A549 (cell line): ENCODE measurements at regions not wholly inside any gene's neighbourhood (a gene's known extent, or its start where the extent isn't known, plus 50 kb on each side); places are given as distances from the start of the nearest gene placed in this dataset.

ENCODE experiments used
- ATAC-seq, 2 experiments: fragments of 200-7000 bp in 1 of 2; fragments of >200 bp in 1 of 2; cut with Nextera tagmentation in 1 of 2; cut with Tn5 transposase in 1 of 2; 3 replicates each; pipeline versions ENCODE4 v1.8.0 to v1.9.1; 2018 to 2020; ENCODE audit warnings: mild to moderate bottlenecking in 1 of 2, moderate library complexity in 1 of 2
- CTCF ChIA-PET: fragments of 300-600 bp; sonication (Branson Sonifier 250); formaldehyde crosslinking; extraction: SDS; loops from one replicate; lab custom pipeline; 2021; ENCODE audit warnings: antibody characterized with exemption, inconsistent platforms; lab: Yijun Ruan, JAX
- POLR2A ChIA-PET: fragments of 350-600 bp; formaldehyde crosslinking; extraction: SDS; loops from one replicate; lab custom pipeline; 2021; ENCODE audit warnings: antibody characterized with exemption, inconsistent platforms; lab: Yijun Ruan, JAX
- DNase-seq, 2 experiments: peaks; one replicate each; pipeline versions ENCODE4 v3.0.0 to v3.0.0-alpha.2; 2011 to 2016; ENCODE audit warnings: low read depth in 1 of 2, low spot score in 1 of 2
- FAIRE-seq: peaks from 2 replicates; lab custom pipeline; 2011; peaks lifted over from hg19 to GRCh38; lab: Jason Lieb, UNC
- H3K27ac ChIP-seq, 2 experiments: fragments of >200 bp; sonication (Bioruptor Twin); formaldehyde crosslinking; 3 replicates each; pipeline ENCODE4 v1.5.1; 2016 to 2017
- H3K4me1 ChIP-seq: fragments of >200 bp; sonication (Bioruptor Twin); formaldehyde crosslinking; 3 replicates; pipeline ENCODE4 v1.6.1; 2016
- H3K4me2 ChIP-seq: fragments of >200 bp; sonication (Bioruptor Twin); formaldehyde crosslinking; 3 replicates; pipeline ENCODE4 v1.6.1; 2016
- H3K4me3 ChIP-seq: fragments of >200 bp; sonication (Bioruptor Twin); formaldehyde crosslinking; 3 replicates; pipeline ENCODE4 v1.5.1; 2016
- H3K9me3 ChIP-seq: fragments of >200 bp; sonication (Bioruptor Twin); formaldehyde crosslinking; 3 replicates; pipeline ENCODE4 v1.6.1; 2016
- CBX2 ChIP-seq: fragments of 200-600 bp; sonication (generic); IDR thresholded peaks from 2 replicates; pipeline ENCODE4 v1.6.1; 2016; ENCODE audit warnings: low read depth, mild to moderate bottlenecking, borderline replicate concordance
- CEBPB ChIP-seq, 2 experiments: fragments of >200 bp in 1 of 2; sonication (Bioruptor Twin) in 1 of 2; formaldehyde crosslinking in 1 of 2; IDR thresholded peaks; 2 replicates each; pipeline ENCODE4 v1.6.1; 2012 to 2016
- EHMT2 ChIP-seq: fragments of 200-600 bp; sonication (generic); IDR thresholded peaks from 2 replicates; pipeline ENCODE4 v1.6.1; 2016; ENCODE audit warnings: antibody characterized with exemption, low read depth, mild to moderate bottlenecking, moderate library complexity
- ESRRA ChIP-seq: fragments of 150-350 bp; IDR thresholded peaks from 2 replicates; pipeline ENCODE4 v1.6.1; 2014; ENCODE audit warnings: mild to moderate bottlenecking, low read length, borderline replicate concordance
- FOXS1 ChIP-seq: fragments of 250-450 bp; sonication (Bioruptor Pico); IDR thresholded peaks from 2 replicates; pipeline ENCODE4 v1.5.0; 2020; ENCODE audit warnings: mild to moderate bottlenecking, moderate library complexity
- HDAC2 ChIP-seq: fragments of 200-600 bp; sonication (generic); IDR thresholded peaks from 2 replicates; pipeline ENCODE4 v1.6.1; 2016
- HEYL ChIP-seq: fragments of 250-450 bp; sonication (Bioruptor Pico); IDR thresholded peaks from 2 replicates; pipeline ENCODE4 v1.8.0; 2021; ENCODE audit warnings: mild to moderate bottlenecking, moderate library complexity
- HOXB13 ChIP-seq: fragments of 250-450 bp; sonication (Bioruptor Pico); IDR thresholded peaks from 2 replicates; pipeline ENCODE4 v1.5.0; 2020; ENCODE audit warnings: low read depth, mild to moderate bottlenecking, moderate library complexity
- HOXB5 ChIP-seq: fragments of 250-450 bp; sonication (Bioruptor Pico); IDR thresholded peaks from 2 replicates; pipeline ENCODE4 v1.5.0; 2020; ENCODE audit warnings: mild to moderate bottlenecking, moderate library complexity
- MAFK ChIP-seq: fragments of 450-650 bp; IDR thresholded peaks from 2 replicates; pipeline ENCODE4 v1.6.1; 2014; ENCODE audit not compliant: partially characterized antibody
- MYC ChIP-seq: IDR thresholded peaks from 2 replicates; pipeline ENCODE4 v1.6.1; 2012; ENCODE audit warnings: mild to moderate bottlenecking, inconsistent platforms, low read length, improper control_type of control experiment, borderline replicate concordance
- NR3C1 ChIP-seq: fragments of >200 bp; sonication (Bioruptor Twin); formaldehyde crosslinking; IDR thresholded peaks from 3 replicates; pipeline ENCODE4 v1.6.1; 2017
- RCOR1 ChIP-seq: fragments of 150-350 bp; IDR thresholded peaks from 2 replicates; pipeline ENCODE4 v1.6.1; 2014; ENCODE audit warnings: antibody characterized with exemption, low read length, low read depth
- RFX5 ChIP-seq: fragments of 450-650 bp; IDR thresholded peaks from 2 replicates; pipeline ENCODE4 v1.7.1; 2014; ENCODE audit warnings: antibody characterized with exemption, mild to moderate bottlenecking, moderate library complexity
- SMC3 ChIP-seq: fragments of >200 bp; sonication (Bioruptor Twin); formaldehyde crosslinking; IDR thresholded peaks from 3 replicates; pipeline ENCODE4 v1.6.1; 2018; ENCODE audit warnings: inconsistent platforms
- TP53 ChIP-seq: fragments of 250-450 bp; sonication (Bioruptor Pico); IDR thresholded peaks from 2 replicates; pipeline ENCODE4 v1.5.0; 2021; ENCODE audit warnings: mild to moderate bottlenecking, moderate library complexity
- ZFP36 ChIP-seq: fragments of 450-650 bp; IDR thresholded peaks from 2 replicates; pipeline ENCODE4 v1.6.1; 2014; ENCODE audit warnings: borderline replicate concordance; ENCODE audit not compliant: partially characterized antibody
- ZSCAN20 ChIP-seq: fragments of 250-450 bp; sonication (Bioruptor Pico); IDR thresholded peaks from 2 replicates; pipeline ENCODE4 v1.8.0; 2022; ENCODE audit warnings: mild to moderate bottlenecking, moderate library complexity
- WGBS: methylation state at CpG from one replicate; pipeline ENCODE4 v1.1.6; 2017; ENCODE audit errors: missing lambda C conversion rate; 5-methylcytosine and 5-hydroxymethylcytosine counted together
- TF ChIP-seq, protein P1 (sequence below): fragments of 250-450 bp; sonication (Bioruptor Pico); IDR thresholded peaks from 2 replicates; pipeline ENCODE4 v1.5.0; 2021; ENCODE audit warnings: mild to moderate bottlenecking, moderate library complexity, borderline replicate concordance
- TF ChIP-seq, protein P2 (sequence below): IDR thresholded peaks from 2 replicates; pipeline ENCODE4 v1.6.1; 2012
- TF ChIP-seq, protein P3 (sequence below): fragments of >200 bp; sonication (Bioruptor Twin); formaldehyde crosslinking; IDR thresholded peaks from 2 replicates; pipeline ENCODE4 v1.6.1; 2016

DNA sequence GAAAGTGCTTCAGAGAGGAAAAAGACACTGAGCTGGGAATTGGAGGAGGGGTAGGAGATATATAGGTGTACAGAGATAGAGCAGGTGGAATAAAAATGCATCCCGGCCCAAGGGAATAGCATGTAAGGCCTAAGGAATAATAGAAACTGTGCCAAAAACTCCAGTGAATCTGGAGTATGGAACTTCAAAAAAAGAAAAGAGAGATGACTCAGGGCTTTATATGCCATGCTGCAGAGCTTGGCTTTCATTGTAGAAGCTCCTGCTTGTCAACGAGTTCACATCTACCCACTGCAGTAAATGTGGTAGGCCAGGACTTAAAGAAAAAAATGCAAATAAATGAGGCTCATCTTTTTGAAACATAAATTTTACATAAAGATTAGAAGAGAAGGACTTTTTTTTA is 131.8 kb downstream of the MREG start:
- TF ChIP-seq FOXS1 (CRISPR knock-in tag) (no peak), ZSCAN20 (no peak)
- TF ChIP-seq, all 56 proteins: peak for 0
- 78% methylated on average over 2 of the region's 2 CpGs for WGBS
- FAIRE-seq (no peak), DNase-seq (no peak), ATAC-seq (no peak)
- ChIA-PET CTCF (interaction anchor here (0.5 kb wide), 1 partner anchor 26 kb away, joined by 3 read pairs; no protein-coding TSS in a partner anchor), POLR2A (no interaction called here)
- Histone ChIP-seq H3K4me2 (no peak overlapping the region), H3K4me3 (no peak overlapping the region), H3K9me3 (no peaks in the 10 kb centered on the region), H3K4me1 (peaks cover 16% of the 10 kb centered on the region; the same call in 2 of the 3 replicates), H3K27ac (no peak overlapping the region)

DNA sequence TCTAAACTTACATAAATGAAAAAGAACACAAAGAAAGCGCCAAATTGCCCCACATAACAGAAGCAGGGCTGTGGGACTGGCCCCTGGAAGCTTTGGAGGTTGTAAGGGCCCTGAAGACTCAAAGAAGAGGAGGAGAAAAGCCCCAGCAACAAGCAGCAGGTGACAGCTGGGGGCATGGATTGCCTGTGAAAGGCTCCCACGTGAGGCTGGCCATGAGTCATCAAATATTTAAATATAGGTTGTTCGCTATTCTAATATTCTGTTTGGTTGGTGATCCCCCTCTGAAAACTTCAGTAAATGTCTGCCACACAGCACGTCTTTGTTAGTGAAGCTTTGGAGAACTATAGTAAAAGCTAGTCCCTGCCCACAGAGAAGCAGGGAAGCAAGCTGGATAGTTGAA is 132.4 kb downstream of the MREG start:
- H3K27ac ChIP-seq: peak overlapping the region in 1 of 2 experiments; percentile 51; a peak in 3 of 6 replicates

DNA sequence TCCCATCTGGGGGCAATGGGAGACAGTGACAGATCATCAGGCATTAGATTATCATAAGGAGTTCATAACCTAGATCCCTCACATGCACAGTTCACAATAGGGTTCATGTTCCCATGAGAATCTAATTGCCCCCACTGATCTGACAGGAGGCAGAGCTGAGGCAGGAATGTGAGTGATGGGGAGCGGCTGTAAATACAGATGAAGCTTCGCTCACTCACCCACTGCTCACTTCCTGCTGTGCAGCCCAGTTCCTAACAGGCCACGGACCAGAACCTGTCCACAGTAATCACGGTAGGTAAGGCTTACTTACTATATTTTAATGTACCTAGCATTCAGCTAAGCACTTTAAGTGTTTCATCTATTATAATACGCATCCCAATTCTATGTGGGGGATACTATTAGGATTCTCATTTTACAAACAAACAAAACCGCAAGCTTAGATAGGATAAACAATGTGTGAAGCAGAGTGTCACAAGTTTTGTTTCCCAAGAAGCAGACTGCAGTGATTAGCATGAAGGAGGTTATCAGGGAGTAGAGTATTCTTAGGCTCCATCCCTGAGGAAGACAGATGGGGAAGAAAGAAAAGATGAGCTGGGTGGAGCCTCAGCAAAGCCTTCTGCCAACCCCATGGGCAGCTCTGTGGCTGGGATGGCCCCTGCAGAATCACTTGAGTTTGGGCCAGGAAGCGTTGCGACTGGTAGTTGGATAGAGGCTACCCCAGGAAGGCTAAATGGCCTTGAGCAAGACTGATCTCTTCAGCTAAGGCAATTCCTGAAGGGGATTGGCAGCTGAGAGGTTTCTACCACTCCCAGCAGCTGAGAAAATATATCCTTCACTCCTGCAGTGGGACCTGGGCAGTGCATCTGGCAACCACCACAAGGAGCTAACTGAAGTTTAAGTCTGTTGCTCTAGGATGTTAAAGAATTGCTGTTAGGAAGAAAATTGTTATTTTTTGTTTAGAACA is 133.1 kb downstream of the MREG start:
- ATAC-seq: no peak
- FAIRE-seq: no peak
- no peak overlapping the region for H3K4me2 ChIP-seq
- no peaks in the 10 kb centered on the region for H3K9me3 ChIP-seq
- 90% methylated on average over 8 of the region's 8 CpGs for WGBS
- POLR2A ChIA-PET: no interaction called here
- TF ChIP-seq RFX5: no peak
- no peak for TF ChIP-seq SMC3
- no peak for TF ChIP-seq MYC
- TF ChIP-seq, protein P1, sequence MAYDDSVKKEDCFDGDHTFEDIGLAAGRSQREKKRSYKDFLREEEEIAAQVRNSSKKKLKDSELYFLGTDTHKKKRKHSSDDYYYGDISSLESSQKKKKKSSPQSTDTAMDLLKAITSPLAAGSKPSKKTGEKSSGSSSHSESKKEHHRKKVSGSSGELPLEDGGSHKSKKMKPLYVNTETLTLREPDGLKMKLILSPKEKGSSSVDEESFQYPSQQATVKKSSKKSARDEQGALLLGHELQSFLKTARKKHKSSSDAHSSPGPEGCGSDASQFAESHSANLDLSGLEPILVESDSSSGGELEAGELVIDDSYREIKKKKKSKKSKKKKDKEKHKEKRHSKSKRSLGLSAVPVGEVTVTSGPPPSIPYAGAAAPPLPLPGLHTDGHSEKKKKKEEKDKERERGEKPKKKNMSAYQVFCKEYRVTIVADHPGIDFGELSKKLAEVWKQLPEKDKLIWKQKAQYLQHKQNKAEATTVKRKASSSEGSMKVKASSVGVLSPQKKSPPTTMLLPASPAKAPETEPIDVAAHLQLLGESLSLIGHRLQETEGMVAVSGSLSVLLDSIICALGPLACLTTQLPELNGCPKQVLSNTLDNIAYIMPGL (CRISPR knock-in tag): no peak
- no peak for TF ChIP-seq FOXS1 (CRISPR knock-in tag)
- no peak for TF ChIP-seq HOXB13
- no peak for TF ChIP-seq HOXB5 (CRISPR knock-in tag)
- TF ChIP-seq HEYL (CRISPR knock-in tag): no peak
- TF ChIP-seq EHMT2: no peak
- no peak for TF ChIP-seq ESRRA
- TF ChIP-seq TP53: no peak
- no peak for TF ChIP-seq ZFP36
- TF ChIP-seq CEBPB (IDR thresholded peaks at IDR 0.05): no peak
- TF ChIP-seq, all 56 proteins: peak for 0
- no peak overlapping the region for H3K4me3 ChIP-seq
- CTCF ChIA-PET: no interaction called here
- DNase-seq: no peak
- H3K27ac ChIP-seq: peak overlapping the region in 1 of 2 experiments; percentile 51; a peak in 3 of 6 replicates
- H3K4me1 ChIP-seq: peaks cover 16% of the 10 kb centered on the region; the same call in 2 of the 3 replicates

More for the DNA sequence above, 132.4 kb downstream of the MREG start:
- ChIA-PET CTCF (interaction anchor here (0.5 kb wide), 1 partner anchor 26 kb away, joined by 3 read pairs; no protein-coding TSS in a partner anchor), POLR2A (no interaction called here)
- no peak overlapping the region for H3K4me2 ChIP-seq
- DNase-seq (no peak), FAIRE-seq (no peak), ATAC-seq (no peak)
- 57% methylated on average over 4 of the region's 4 CpGs for WGBS
- peaks cover 16% of the 10 kb centered on the region; the same call in 2 of the 3 replicates for H3K4me1 ChIP-seq
- H3K9me3 ChIP-seq: no peaks in the 10 kb centered on the region
- no peak overlapping the region for H3K4me3 ChIP-seq
- TF ChIP-seq MAFK: no peak

DNA sequence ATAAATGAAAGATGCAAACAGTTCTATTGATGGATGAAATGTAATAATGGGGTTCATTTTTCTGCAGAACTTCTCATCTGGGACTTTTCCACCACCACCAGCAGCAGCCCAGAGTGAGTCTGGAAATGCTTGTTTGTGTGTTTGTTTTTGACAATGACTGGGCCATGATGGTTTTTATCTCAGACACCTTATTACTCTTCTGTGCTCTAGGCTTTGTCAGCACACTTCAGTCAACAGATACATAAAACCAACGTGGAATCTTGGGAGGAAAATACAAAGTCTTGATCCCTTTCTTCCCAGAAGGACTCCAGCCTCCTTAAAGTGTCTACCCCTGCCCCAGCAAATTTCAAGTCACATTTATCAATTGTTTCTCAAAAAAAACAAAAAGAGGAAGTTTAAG is 134.0 kb downstream of the MREG start:
- TF ChIP-seq RCOR1 (no peak), NR3C1 (no peak), HDAC2 (no peak), CBX2 (no peak)
- TF ChIP-seq, protein P2, sequence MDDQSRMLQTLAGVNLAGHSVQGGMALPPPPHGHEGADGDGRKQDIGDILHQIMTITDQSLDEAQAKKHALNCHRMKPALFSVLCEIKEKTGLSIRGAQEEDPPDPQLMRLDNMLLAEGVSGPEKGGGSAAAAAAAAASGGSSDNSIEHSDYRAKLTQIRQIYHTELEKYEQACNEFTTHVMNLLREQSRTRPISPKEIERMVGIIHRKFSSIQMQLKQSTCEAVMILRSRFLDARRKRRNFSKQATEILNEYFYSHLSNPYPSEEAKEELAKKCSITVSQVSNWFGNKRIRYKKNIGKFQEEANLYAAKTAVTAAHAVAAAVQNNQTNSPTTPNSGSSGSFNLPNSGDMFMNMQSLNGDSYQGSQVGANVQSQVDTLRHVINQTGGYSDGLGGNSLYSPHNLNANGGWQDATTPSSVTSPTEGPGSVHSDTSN: no peak
- TF ChIP-seq, protein P3, sequence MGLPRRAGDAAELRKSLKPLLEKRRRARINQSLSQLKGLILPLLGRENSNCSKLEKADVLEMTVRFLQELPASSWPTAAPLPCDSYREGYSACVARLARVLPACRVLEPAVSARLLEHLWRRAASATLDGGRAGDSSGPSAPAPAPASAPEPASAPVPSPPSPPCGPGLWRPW: no peak
- TF ChIP-seq, all 56 proteins: peak for 0
- no peak overlapping the region for H3K27ac ChIP-seq
- FAIRE-seq (no peak), ATAC-seq (no peak), DNase-seq (no peak)
- 10% methylated on average over 1 of the region's 1 CpG for WGBS
- H3K9me3 ChIP-seq: no peaks in the 10 kb centered on the region
- no peak overlapping the region for H3K4me3 ChIP-seq
- CTCF ChIA-PET: no interaction called here
- POLR2A ChIA-PET: no interaction called here
- H3K4me2 ChIP-seq: no peak overlapping the region
- peaks cover 16% of the 10 kb centered on the region; the same call in 2 of the 3 replicates for H3K4me1 ChIP-seq
